Activated naive CD8-positive, alpha-beta T cell treated with anti-CD3 and anti-CD28 coated beads for 36 hours (primary cell): ENCODE measurements at regions not wholly inside any gene's neighbourhood (a gene's known extent, or its start where the extent isn't known, plus 50 kb on each side); places are given as distances from the start of the nearest gene placed in this dataset.
A peak's percentile ranks its signal among the peaks of the same experiment; 100 is the strongest.

Source experiments
- DNase-seq: peaks from one replicate; pipeline ENCODE4 v3.0.0; 2021
- H3K27ac Mint-ChIP-seq: one replicate; pipeline ENCODE4 v1.8.0; 2022; ENCODE audit warnings: mild to moderate bottlenecking, moderate library complexity, mixed read lengths
- H3K27me3 Mint-ChIP-seq: one replicate; pipeline ENCODE4 v1.8.0; 2022; ENCODE audit warnings: mild to moderate bottlenecking, mixed read lengths
- H3K36me3 Mint-ChIP-seq: one replicate; pipeline ENCODE4 v1.8.0; 2021; ENCODE audit warnings: mild to moderate bottlenecking, mixed read lengths
- H3K4me1 Mint-ChIP-seq: one replicate; pipeline ENCODE4 v1.8.0; 2021; ENCODE audit warnings: mixed read lengths
- H3K4me3 Mint-ChIP-seq: one replicate; pipeline ENCODE4 v1.8.0; 2022; ENCODE audit warnings: mild to moderate bottlenecking, moderate library complexity, mixed read lengths
- H3K9me3 Mint-ChIP-seq: one replicate; pipeline ENCODE4 v1.8.0; 2022; ENCODE audit warnings: mixed read lengths

- Mint-ChIP-seq H3K4me1 (peaks cover 4% of the 10 kb centered on the region), H3K9me3 (no peaks in the 10 kb centered on the region), H3K27ac (peak overlapping the region; percentile 83), H3K36me3 (no peaks in the 10 kb centered on the region), H3K27me3 (no peaks in the 10 kb centered on the region), H3K4me3 (peak overlapping the region; percentile 76)
- DNase-seq: no peak
Observed at GRCh38 chr14:22040781-22041125, 367.1 kb upstream of the OR4E1 start.

GRCh38 chr14:22039938-22040780 is 366.5 kb upstream of the OR4E1 start:
- Mint-ChIP-seq H3K27ac (peak overlapping the region; percentile 83), H3K9me3 (no peaks in the 10 kb centered on the region), H3K4me1 (peaks cover 4% of the 10 kb centered on the region), H3K27me3 (no peaks in the 10 kb centered on the region), H3K4me3 (peak overlapping the region; percentile 76), H3K36me3 (no peaks in the 10 kb centered on the region)
- no peak for DNase-seq

DNA sequence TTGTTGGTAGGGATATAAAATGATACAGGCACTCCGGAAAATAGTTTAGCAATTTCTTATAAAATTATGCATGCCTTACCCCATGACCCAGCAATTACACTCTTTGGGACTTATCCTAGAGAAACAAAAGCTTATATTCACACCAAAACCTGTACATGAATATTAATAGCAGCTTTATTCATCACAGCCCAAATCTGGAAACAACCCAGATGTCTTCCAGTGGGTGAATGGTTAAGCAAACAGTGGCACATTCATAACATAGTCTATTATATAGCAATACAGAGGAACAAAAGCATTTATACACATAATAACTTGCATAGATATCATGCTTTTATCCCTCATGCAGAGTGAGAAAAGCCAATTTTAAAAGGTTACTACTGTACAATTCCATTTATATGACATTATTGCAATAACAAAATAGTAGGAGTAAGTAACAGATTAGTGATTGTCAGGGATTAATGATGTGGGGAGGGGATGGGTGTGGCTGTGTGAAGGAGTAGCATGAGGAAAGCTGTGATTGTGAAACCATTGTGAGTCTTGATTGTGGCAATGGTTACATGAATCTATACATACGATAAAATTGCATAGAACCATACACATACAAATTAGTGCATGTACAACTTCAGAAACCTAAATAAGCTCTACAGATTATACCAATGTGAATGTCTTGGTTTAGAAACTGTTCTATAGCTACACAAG is 363.1 kb upstream of the OR4E1 start:
- H3K4me3 Mint-ChIP-seq: no peak overlapping the region
- H3K4me1 Mint-ChIP-seq: peaks cover 4% of the 10 kb centered on the region

GRCh38 chr14:22026527-22026926 is 352.9 kb upstream of the OR4E1 start:
- no peak for DNase-seq
- Mint-ChIP-seq H3K27me3 (no peaks in the 10 kb centered on the region), H3K36me3 (no peaks in the 10 kb centered on the region), H3K9me3 (no peaks in the 10 kb centered on the region), H3K4me1 (peaks cover 3% of the 10 kb centered on the region), H3K27ac (no peak overlapping the region), H3K4me3 (peak overlapping the region; percentile 34)

More for the DNA sequence above, 363.1 kb upstream of the OR4E1 start:
- H3K27me3 Mint-ChIP-seq: no peaks in the 10 kb centered on the region
- H3K9me3 Mint-ChIP-seq: no peaks in the 10 kb centered on the region
- no peak for DNase-seq
- no peak overlapping the region for H3K27ac Mint-ChIP-seq
- no peaks in the 10 kb centered on the region for H3K36me3 Mint-ChIP-seq

DNA sequence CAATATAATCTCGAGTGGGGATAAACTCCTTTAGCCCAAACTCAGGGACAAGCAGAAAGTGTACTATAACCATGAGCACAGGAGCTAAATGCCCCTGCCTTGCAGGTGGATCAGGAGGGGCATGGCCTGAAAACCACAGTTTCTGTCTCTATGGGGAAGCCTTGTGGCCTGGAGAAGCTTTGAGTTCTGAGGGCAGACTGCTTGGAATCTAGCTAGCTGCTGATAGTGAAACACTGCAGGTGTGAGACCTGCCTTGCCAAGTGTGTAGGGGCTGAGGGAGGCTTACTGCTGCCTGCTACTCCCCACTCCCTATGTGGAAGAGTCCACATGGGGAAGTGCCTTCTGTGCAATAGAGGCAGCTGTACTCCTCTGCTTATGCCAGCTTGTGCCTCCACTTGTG is 352.3 kb upstream of the OR4E1 start:
- Mint-ChIP-seq H3K36me3 (no peaks in the 10 kb centered on the region), H3K4me1 (peaks cover 3% of the 10 kb centered on the region), H3K27ac (no peak overlapping the region), H3K27me3 (no peaks in the 10 kb centered on the region), H3K4me3 (no peak overlapping the region), H3K9me3 (no peaks in the 10 kb centered on the region)
- DNase-seq: no peak

DNA sequence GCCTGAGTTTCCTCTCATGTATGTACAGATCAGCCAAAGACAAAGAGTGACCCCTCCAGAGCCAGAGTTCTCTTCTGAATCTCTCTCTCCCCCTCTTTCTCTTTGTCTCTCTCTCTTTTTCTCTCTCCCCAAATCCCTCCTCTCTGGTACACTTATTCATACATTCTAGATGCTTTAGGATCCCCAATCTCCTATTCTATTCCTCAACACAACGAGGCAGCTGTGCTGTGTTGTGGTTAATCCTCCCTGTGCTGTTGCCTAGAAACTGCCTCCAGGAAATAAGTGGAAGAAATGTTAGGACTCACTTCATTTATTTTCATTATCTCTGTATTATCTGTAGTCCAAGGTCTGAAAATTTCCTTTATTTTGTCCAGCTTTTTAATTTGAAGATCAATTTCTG is 350.5 kb upstream of the OR4E1 start:
- no peaks in the 10 kb centered on the region for H3K27me3 Mint-ChIP-seq
- no peaks in the 10 kb centered on the region for H3K9me3 Mint-ChIP-seq
- H3K4me3 Mint-ChIP-seq: no peak overlapping the region
- DNase-seq: no peak
- H3K27ac Mint-ChIP-seq: no peak overlapping the region
- H3K4me1 Mint-ChIP-seq: peaks cover 3% of the 10 kb centered on the region
- H3K36me3 Mint-ChIP-seq: no peaks in the 10 kb centered on the region

DNA sequence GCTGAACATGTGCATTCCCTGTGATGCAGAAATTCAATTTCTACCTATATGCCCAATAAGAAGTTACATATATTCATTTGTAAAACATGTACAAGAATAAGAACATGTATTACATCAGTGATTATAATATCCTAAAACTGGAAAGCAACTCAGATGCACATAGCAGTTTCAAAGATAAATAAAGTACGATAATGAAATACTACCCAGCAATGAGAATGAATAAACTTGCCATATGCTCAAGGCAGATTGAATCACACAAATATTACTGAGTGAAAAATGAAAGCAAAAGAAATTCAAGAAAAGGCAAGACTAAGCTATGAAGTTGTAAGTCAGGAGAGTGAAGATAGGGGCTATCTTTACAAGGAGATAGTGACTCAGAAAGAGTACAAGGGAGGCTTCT is 345.3 kb upstream of the OR4E1 start:
- Mint-ChIP-seq H3K4me1 (peaks cover 2% of the 10 kb centered on the region), H3K27me3 (no peaks in the 10 kb centered on the region), H3K27ac (no peak overlapping the region), H3K9me3 (no peaks in the 10 kb centered on the region), H3K4me3 (no peak overlapping the region), H3K36me3 (no peaks in the 10 kb centered on the region)
- DNase-seq: no peak

DNA sequence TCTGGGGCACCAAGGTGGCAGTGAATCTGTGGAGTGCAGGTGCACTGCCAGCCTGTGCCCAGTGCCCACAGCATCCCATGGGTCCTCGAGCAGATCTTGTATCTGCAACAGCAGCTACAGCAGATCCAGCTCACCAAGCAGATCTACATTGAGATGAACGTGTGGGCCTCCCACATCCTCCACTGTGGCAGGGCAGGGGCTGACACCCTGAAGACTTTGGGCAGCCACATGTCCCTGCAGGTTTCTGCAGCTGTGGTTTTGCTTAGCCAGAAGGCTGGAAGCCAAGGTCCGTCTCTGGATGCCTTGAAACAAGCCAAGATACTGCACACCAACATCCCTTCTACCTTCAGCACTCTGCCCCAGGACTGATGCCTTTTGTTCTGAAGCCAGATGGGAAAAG is 338.8 kb upstream of the OR4E1 start:
- Mint-ChIP-seq H3K4me1 (peaks cover 6% of the 10 kb centered on the region), H3K4me3 (no peak overlapping the region), H3K27me3 (no peaks in the 10 kb centered on the region), H3K36me3 (peaks cover 8% of the 10 kb centered on the region), H3K9me3 (no peaks in the 10 kb centered on the region), H3K27ac (no peak overlapping the region)
- DNase-seq: no peak

GRCh38 chr14:22011253-22011642 is 337.6 kb upstream of the OR4E1 start:
- no peak for DNase-seq
- no peaks in the 10 kb centered on the region for H3K9me3 Mint-ChIP-seq
- peaks cover 17% of the 10 kb centered on the region for H3K36me3 Mint-ChIP-seq
- no peak overlapping the region for H3K27ac Mint-ChIP-seq
- H3K27me3 Mint-ChIP-seq: no peaks in the 10 kb centered on the region
- H3K4me3 Mint-ChIP-seq: no peak overlapping the region
- peaks cover 15% of the 10 kb centered on the region for H3K4me1 Mint-ChIP-seq

DNA sequence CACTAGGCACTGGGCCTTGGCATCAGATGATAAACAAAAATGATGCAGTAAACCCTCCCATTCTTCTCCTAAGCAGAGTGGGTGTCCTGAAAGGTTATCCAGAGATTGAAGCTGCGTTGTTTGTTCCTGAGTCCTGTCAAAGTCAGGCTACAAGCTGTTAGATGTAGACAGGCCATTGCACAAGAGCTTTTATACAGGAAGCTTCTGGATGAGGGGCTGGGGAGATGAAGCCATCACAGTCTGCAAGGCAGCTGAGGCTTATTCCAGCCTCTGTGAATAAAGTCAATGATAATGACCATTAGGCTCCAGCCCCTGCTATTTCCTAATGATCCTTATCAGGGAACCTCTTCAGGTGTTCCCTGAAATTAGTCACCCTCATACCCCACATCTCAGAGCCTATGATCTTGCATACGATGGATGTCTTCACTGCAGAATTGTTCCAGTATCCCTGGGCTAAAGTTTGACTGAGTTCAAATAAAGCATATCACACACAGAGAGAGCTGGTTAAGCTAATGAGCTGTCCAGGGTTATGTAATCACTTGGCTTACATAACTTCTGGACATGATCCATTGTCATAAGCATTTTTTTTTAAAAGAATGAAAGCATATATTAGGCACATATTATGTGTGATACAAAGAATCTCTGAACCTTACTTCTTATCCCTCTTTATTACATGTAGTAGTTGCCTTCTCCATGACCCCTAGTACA is 337.1 kb upstream of the OR4E1 start:
- Mint-ChIP-seq H3K27ac (no peak overlapping the region), H3K27me3 (no peaks in the 10 kb centered on the region), H3K36me3 (peaks cover 17% of the 10 kb centered on the region)

DNA sequence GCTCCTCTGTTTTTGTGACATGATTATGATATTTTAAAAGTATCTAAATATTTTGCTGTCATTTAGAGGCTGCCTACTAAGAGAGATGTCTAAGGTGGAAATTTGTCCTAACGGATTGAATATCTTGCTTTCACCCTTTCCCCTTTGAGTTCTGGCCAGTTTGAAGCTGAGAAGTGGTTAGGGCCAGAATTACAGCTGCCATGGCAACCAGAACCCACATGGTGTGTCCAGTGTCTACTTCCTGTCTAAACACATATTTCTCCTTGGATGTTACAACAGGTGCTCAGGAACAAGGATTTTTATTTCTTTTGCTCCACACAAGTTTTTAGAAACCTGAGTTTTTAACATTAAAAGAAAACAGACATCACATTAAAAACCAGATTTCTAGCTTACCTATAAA is 335.1 kb upstream of the OR4E1 start:
- no peak overlapping the region for H3K4me3 Mint-ChIP-seq
- H3K27ac Mint-ChIP-seq: peak overlapping the region; percentile 58

More for the DNA sequence above, 337.1 kb upstream of the OR4E1 start:
- no peak overlapping the region for H3K4me3 Mint-ChIP-seq
- no peak for DNase-seq
- H3K9me3 Mint-ChIP-seq: no peaks in the 10 kb centered on the region
- H3K4me1 Mint-ChIP-seq: peaks cover 15% of the 10 kb centered on the region

DNA sequence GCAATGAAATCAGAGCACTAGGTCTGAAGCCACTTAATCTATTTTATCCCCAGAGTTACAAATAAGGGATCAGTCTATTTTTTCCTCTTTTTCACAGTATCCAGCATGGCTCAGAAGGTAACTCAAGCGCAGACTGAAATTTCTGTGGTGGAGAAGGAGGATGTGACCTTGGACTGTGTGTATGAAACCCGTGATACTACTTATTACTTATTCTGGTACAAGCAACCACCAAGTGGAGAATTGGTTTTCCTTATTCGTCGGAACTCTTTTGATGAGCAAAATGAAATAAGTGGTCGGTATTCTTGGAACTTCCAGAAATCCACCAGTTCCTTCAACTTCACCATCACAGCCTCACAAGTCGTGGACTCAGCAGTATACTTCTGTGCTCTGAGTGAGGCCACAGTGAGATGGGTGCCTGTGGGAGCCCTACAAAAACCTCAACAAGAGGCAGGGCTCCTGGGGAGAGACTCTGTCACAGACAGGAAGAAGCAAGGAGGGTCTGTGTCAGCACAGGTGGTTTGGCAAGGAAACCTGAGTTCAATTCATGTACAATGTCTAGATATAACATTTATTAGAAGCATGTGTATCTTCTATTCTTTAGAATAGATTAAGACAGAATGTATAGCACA is 334.3 kb upstream of the OR4E1 start:
- Mint-ChIP-seq H3K27me3 (no peaks in the 10 kb centered on the region), H3K4me1 (peaks cover 16% of the 10 kb centered on the region), H3K36me3 (peaks cover 21% of the 10 kb centered on the region), H3K4me3 (peak overlapping the region; percentile 77), H3K27ac (peak overlapping the region; percentile 87), H3K9me3 (no peaks in the 10 kb centered on the region)
- no peak for DNase-seq

More for the DNA sequence above, 335.1 kb upstream of the OR4E1 start:
- Mint-ChIP-seq H3K9me3 (no peaks in the 10 kb centered on the region), H3K36me3 (peaks cover 21% of the 10 kb centered on the region), H3K27me3 (no peaks in the 10 kb centered on the region), H3K4me1 (peaks cover 15% of the 10 kb centered on the region)
- no peak for DNase-seq

- peaks cover 15% of the 10 kb centered on the region for H3K4me1 Mint-ChIP-seq
Observed at GRCh38 chr14:22007363-22007762, 333.7 kb upstream of the OR4E1 start.

GRCh38 chr14:22003461-22003860 is 329.8 kb upstream of the OR4E1 start:
- Mint-ChIP-seq H3K4me3 (peak overlapping the region; percentile 80), H3K27me3 (no peaks in the 10 kb centered on the region), H3K4me1 (peaks cover 20% of the 10 kb centered on the region), H3K27ac (peak overlapping the region; percentile 90), H3K9me3 (no peaks in the 10 kb centered on the region), H3K36me3 (peaks cover 22% of the 10 kb centered on the region)
- no peak for DNase-seq

More at GRCh38 chr14:22007363-22007762, 333.7 kb upstream of the OR4E1 start:
- Mint-ChIP-seq H3K27me3 (no peaks in the 10 kb centered on the region), H3K27ac (peak overlapping the region; percentile 87), H3K36me3 (peaks cover 21% of the 10 kb centered on the region), H3K4me3 (peak overlapping the region; percentile 77), H3K9me3 (no peaks in the 10 kb centered on the region)
- DNase-seq: no peak

- no peaks in the 10 kb centered on the region for H3K9me3 Mint-ChIP-seq
- peak overlapping the region; percentile 80 for H3K4me3 Mint-ChIP-seq
- peak overlapping the region; percentile 90 for H3K27ac Mint-ChIP-seq
- H3K4me1 Mint-ChIP-seq: peaks cover 18% of the 10 kb centered on the region
- peaks cover 22% of the 10 kb centered on the region for H3K36me3 Mint-ChIP-seq
- peak; percentile 66 for DNase-seq
- H3K27me3 Mint-ChIP-seq: no peaks in the 10 kb centered on the region
Observed at GRCh38 chr14:22002860-22003284, 329.3 kb upstream of the OR4E1 start.
